Mammary epithelial cell (primary cell): ENCODE measurements at regions not wholly inside any gene's neighbourhood (a gene's known extent, or its start where the extent isn't known, plus 50 kb on each side); places are given as distances from the start of the nearest gene placed in this dataset.

ENCODE experiments used
- CTCF ChIP-seq, 2 donors: IDR thresholded peaks in 1 of 2; conservative IDR thresholded peaks in 1 of 2; 2 replicates each; pipeline ENCODE4 v1.5.1; 2011 to 2012; ENCODE audit warnings: inconsistent platforms in 2 of 2, low read length in 2 of 2, mild to moderate bottlenecking in 2 of 2, control low read depth in 1 of 2, low read depth in 1 of 2; ENCODE audit not compliant: insufficient read depth in 1 of 2; ENCODE audit errors: extremely low read depth in 1 of 2
- EZH2 ChIP-seq: IDR thresholded peaks from 2 replicates; pipeline ENCODE4 v1.6.1; 2012; ENCODE audit warnings: low read length, inconsistent platforms, borderline replicate concordance

GRCh38 chr12:30169839-30170591 is 386.3 kb upstream of the TMTC1 start:
- TF ChIP-seq CTCF (conservative IDR thresholded peaks at IDR 0.05 in 1 of 2, IDR thresholded peaks at IDR 0.05 in 1 of 2; ENCODE audit: extremely low read depth in 1 of 2, insufficient read depth in 1 of 2, low read depth in 1 of 2, low read length in 2 of 2) (no peak), EZH2 (no peak)
